Mesothelial cell of epicardium (in vitro differentiated cells): ENCODE measurements at regions not wholly inside any gene's neighbourhood (a gene's known extent, or its start where the extent isn't known, plus 50 kb on each side); places are given as distances from the start of the nearest gene placed in this dataset.

ENCODE experiments used
- DNase-seq, 2 experiments: peaks; one replicate each; pipeline ENCODE4 v3.0.0; 2021; ENCODE audit warnings: low spot score in 2 of 2; ENCODE audit not compliant: unreplicated experiment in 2 of 2
- H3K27ac Mint-ChIP-seq: 2 replicates; pipeline ENCODE4 v1.8.0; 2021; ENCODE audit warnings: mixed read lengths
- H3K27me3 Mint-ChIP-seq: 2 replicates; pipeline ENCODE4 v1.8.0; 2021; ENCODE audit warnings: low read depth, mixed read lengths
- H3K36me3 Mint-ChIP-seq: 2 replicates; pipeline ENCODE4 v1.8.0; 2021; ENCODE audit warnings: mixed read lengths
- H3K4me1 Mint-ChIP-seq: 2 replicates; pipeline ENCODE4 v1.8.0; 2021; ENCODE audit warnings: mixed read lengths
- H3K4me3 Mint-ChIP-seq: 2 replicates; pipeline ENCODE4 v1.8.0; 2021; ENCODE audit warnings: mild to moderate bottlenecking, moderate library complexity, mixed read lengths
- H3K9me3 Mint-ChIP-seq: 2 replicates; pipeline ENCODE4 v1.8.0; 2021; ENCODE audit warnings: mixed read lengths
- TF ChIP-seq, protein P1 (sequence below): fragments of 200-600 bp; sonication (generic); IDR thresholded peaks from one replicate; pipeline ENCODE4 v1.5.0; 2021; ENCODE audit warnings: antibody characterized with exemption; ENCODE audit not compliant: unreplicated experiment

DNA sequence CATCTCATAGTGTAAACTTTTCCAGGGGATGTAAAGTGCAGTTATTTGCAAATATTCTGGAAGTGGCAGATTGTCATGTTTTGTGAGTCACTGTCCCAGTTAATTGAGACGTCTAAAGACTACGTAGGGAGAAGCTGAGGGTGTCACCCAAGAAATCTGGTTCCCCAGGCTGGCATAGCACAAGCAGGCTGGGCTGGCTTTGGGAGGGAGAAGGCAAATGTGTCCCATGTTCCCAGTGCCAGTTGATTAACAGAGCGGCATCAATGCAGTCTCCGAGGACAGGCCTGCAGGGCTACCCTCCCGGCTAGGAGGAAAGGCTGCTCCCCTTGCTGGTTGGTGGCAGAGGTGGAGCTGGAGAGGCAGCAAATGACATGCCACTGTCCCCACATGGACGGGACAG is 388.3 kb upstream of the MKI67 start:
- no peak for DNase-seq
- Mint-ChIP-seq H3K27me3 (peaks cover 23% of the 10 kb centered on the region), H3K4me3 (no peak overlapping the region), H3K27ac (no peak overlapping the region), H3K36me3 (no peaks in the 10 kb centered on the region), H3K9me3 (no peaks in the 10 kb centered on the region), H3K4me1 (peaks cover 12% of the 10 kb centered on the region)
- TF ChIP-seq, protein P1, sequence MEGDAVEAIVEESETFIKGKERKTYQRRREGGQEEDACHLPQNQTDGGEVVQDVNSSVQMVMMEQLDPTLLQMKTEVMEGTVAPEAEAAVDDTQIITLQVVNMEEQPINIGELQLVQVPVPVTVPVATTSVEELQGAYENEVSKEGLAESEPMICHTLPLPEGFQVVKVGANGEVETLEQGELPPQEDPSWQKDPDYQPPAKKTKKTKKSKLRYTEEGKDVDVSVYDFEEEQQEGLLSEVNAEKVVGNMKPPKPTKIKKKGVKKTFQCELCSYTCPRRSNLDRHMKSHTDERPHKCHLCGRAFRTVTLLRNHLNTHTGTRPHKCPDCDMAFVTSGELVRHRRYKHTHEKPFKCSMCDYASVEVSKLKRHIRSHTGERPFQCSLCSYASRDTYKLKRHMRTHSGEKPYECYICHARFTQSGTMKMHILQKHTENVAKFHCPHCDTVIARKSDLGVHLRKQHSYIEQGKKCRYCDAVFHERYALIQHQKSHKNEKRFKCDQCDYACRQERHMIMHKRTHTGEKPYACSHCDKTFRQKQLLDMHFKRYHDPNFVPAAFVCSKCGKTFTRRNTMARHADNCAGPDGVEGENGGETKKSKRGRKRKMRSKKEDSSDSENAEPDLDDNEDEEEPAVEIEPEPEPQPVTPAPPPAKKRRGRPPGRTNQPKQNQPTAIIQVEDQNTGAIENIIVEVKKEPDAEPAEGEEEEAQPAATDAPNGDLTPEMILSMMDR = no peak

GRCh38 chr10:128516180-128516579 is 390.0 kb upstream of the MKI67 start:
- Mint-ChIP-seq H3K27ac (no peak overlapping the region), H3K36me3 (no peaks in the 10 kb centered on the region)
- TF ChIP-seq, protein P1 = no peak

DNA sequence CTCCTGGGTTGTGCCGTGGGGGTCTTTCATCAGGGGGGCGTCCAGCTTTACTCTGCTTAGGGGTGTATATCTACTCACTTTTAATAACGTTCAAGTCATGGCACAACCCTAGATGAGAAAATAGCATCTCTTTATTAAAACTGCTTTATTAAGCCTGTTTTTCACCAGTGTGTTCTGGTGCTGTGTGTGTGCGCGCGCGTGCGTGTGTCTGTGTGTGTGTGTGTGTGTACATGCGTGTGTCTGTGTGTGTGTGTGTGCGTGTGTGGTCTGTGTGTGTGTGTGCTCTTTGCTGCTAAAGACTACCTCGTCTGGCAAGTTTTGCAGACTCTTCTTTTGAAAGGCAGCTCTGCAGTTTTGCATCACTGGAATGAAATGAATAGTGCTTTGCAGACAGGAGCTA is 390.9 kb upstream of the MKI67 start:
- Mint-ChIP-seq H3K4me3 (no peak overlapping the region), H3K27me3 (peaks cover 23% of the 10 kb centered on the region), H3K27ac (no peak overlapping the region), H3K9me3 (peaks cover 4% of the 10 kb centered on the region), H3K36me3 (no peaks in the 10 kb centered on the region), H3K4me1 (peaks cover 12% of the 10 kb centered on the region)
- TF ChIP-seq, protein P1 = no peak
- no peak for DNase-seq

More at GRCh38 chr10:128516180-128516579, 390.0 kb upstream of the MKI67 start:
- Mint-ChIP-seq H3K4me3 (no peak overlapping the region), H3K4me1 (peaks cover 12% of the 10 kb centered on the region), H3K27me3 (peaks cover 23% of the 10 kb centered on the region), H3K9me3 (peaks cover 4% of the 10 kb centered on the region)
- DNase-seq = no peak

- Mint-ChIP-seq H3K27ac (no peak overlapping the region), H3K27me3 (peaks cover 23% of the 10 kb centered on the region), H3K4me3 (no peak overlapping the region), H3K4me1 (peaks cover 12% of the 10 kb centered on the region), H3K36me3 (no peaks in the 10 kb centered on the region), H3K9me3 (peaks cover 4% of the 10 kb centered on the region)
- DNase-seq = no peak
- TF ChIP-seq, protein P1 = no peak
Measured at GRCh38 chr10:128518000-128518399, 391.8 kb upstream of the MKI67 start.

DNA sequence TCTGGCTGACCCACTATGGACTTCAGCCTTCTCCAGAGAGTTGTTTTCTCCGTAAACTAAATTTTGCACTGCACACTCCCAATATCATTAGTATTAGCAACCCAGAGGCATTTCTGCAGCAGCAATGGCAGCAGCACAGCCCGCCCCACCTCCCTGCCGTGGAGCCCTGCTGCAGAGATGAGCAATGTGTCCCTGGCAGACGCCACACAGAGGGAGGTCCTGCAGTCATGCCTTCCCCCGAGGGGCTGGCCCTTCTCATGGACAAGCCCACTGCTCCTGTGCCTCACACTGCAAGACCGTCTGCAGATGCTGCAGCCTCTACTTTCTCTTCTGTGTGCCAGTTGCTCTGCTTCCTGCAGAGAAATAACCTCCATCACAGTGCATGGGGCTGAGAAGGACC is 393.4 kb upstream of the MKI67 start:
- DNase-seq = no peak
- Mint-ChIP-seq H3K4me1 (peaks cover 12% of the 10 kb centered on the region), H3K27ac (no peak overlapping the region), H3K9me3 (peaks cover 4% of the 10 kb centered on the region), H3K4me3 (no peak overlapping the region), H3K27me3 (peaks cover 20% of the 10 kb centered on the region), H3K36me3 (no peaks in the 10 kb centered on the region)
- TF ChIP-seq, protein P1 = no peak

DNA sequence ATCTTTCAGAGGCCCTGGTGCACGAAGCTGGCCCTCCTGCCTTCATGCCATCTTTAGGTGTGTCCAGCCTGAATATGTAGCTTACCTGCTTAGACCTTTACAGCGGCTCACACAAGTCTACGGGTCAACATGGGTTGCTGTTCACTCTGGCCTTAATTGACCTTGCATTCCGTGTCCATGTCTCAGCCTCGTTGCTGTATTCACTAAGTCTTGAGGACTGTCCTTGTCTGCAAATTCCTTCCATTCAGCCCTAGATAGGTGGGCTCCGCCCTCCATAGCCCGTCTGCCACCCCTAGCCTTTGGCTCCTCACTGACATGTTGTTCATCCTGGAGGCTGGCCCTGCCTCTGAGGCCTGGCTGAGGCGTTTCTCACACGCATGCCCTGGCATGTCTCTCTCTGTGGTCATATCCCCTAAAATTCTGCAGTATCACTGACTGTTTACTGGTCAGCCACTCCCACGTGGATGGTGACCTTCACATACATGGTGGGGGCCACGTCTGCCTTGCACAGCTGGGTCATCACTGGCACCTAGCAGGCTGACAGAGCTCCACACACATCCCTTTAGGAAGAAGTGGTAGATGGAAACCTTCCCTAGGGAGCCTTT is 394.1 kb upstream of the MKI67 start:
- Mint-ChIP-seq H3K36me3 (no peaks in the 10 kb centered on the region), H3K9me3 (peaks cover 4% of the 10 kb centered on the region)

More for the DNA sequence above, 394.1 kb upstream of the MKI67 start:
- Mint-ChIP-seq H3K27ac (no peak overlapping the region), H3K4me1 (peaks cover 12% of the 10 kb centered on the region), H3K27me3 (peaks cover 16% of the 10 kb centered on the region), H3K4me3 (no peak overlapping the region)
- TF ChIP-seq, protein P1 = no peak
- DNase-seq = no peak
